ENCODE measurements at regions not wholly inside any gene's neighbourhood (a gene's known extent, or its start where the extent isn't known, plus 50 kb on each side); places are given as distances from the start of the nearest gene placed in this dataset.

- Histone ChIP-seq H3K36me3 (no peaks in the 10 kb centered on the region), H3K27me3 (no peaks in the 10 kb centered on the region), H3K4me3 (no peak overlapping the region), H3K9ac (ENCODE audit: low read depth in 2 of 2, low read length in 2 of 2) (no peak overlapping the region), H3K4me1 (no peaks in the 10 kb centered on the region), H3K9me3 (no peaks in the 10 kb centered on the region), H3K27ac (no peak overlapping the region)
- TF ChIP-seq, protein P1, sequence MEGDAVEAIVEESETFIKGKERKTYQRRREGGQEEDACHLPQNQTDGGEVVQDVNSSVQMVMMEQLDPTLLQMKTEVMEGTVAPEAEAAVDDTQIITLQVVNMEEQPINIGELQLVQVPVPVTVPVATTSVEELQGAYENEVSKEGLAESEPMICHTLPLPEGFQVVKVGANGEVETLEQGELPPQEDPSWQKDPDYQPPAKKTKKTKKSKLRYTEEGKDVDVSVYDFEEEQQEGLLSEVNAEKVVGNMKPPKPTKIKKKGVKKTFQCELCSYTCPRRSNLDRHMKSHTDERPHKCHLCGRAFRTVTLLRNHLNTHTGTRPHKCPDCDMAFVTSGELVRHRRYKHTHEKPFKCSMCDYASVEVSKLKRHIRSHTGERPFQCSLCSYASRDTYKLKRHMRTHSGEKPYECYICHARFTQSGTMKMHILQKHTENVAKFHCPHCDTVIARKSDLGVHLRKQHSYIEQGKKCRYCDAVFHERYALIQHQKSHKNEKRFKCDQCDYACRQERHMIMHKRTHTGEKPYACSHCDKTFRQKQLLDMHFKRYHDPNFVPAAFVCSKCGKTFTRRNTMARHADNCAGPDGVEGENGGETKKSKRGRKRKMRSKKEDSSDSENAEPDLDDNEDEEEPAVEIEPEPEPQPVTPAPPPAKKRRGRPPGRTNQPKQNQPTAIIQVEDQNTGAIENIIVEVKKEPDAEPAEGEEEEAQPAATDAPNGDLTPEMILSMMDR (IDR thresholded peaks at IDR 0.05), result no peak
- DNase-seq, result no peak
- intact Hi-C loops (cut with DNase I), result no loop called here
Measured at GRCh38 chr5:173450188-173450587, 122.0 kb upstream of the STC2 start.

- no peaks in the 10 kb centered on the region for H3K9me3 ChIP-seq
- H3K4me1 ChIP-seq, result no peaks in the 10 kb centered on the region
- no peak overlapping the region for H3K27ac ChIP-seq
- intact Hi-C loops (cut with DNase I), result no loop called here
- H3K36me3 ChIP-seq, result no peaks in the 10 kb centered on the region
- no peak overlapping the region for H3K4me3 ChIP-seq
- no peak for DNase-seq
- no peaks in the 10 kb centered on the region for H3K27me3 ChIP-seq
- TF ChIP-seq, protein P1 (IDR thresholded peaks at IDR 0.05), result no peak
- no peak overlapping the region for H3K9ac ChIP-seq (ENCODE audit: low read depth in 2 of 2, low read length in 2 of 2)
Measured at GRCh38 chr5:173448856-173449255, 120.6 kb upstream of the STC2 start.

DNA sequence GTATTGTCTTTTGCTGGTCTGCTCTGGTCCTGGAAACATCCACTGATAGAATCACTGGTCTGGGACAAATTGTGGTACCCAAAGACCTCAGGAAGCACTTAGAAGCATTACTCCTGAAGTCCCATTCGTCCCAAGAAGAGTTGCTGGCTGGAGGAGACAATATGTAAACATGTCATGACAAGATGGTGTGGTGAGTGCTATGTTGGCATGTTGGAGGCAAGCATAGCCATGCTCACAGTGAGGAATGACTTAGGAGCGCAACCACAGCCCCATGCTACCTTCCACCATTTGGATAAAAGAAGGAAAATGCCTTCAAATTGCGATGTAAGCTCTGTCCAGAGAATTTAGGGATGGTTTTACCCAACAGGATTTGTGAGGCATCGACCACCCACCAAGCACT, 115.8 kb upstream of the STC2 start:
- Histone ChIP-seq H3K27ac (no peak overlapping the region), H3K4me1 (no peaks in the 10 kb centered on the region), H3K27me3 (no peaks in the 10 kb centered on the region), H3K9ac (ENCODE audit: low read depth in 2 of 2, low read length in 2 of 2) (no peak overlapping the region), H3K9me3 (no peaks in the 10 kb centered on the region), H3K36me3 (no peaks in the 10 kb centered on the region), H3K4me3 (no peak overlapping the region)
- intact Hi-C loops (cut with DNase I), result no loop called here
- TF ChIP-seq, protein P1 (IDR thresholded peaks at IDR 0.05), result no peak
- no peak for DNase-seq

DNA sequence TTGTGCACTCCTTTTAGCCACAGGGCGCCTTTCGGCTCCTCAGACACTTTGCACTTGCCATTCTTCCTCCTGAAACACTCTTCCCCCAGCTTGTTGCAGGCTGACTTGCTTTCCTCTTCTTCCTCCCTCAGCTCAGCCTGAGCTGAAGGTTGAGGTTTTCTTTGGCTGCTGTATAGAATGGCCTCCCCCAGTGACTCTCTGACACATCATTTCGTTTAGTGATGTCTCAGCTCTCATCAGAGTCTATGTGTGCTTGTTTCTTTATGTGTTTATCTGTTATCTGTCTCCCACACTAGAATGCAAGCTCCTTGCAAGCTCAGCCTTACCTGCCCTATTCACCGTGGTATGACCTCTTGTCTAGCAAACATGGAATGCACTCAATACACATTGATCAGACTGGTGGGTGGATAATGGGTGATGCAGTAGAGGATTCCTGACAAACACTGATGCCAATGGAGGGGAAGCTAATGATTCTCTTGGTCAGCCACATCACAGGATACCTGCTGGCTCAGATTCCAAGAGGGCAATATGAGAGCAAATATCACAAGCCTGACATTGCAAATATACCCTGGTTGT, 112.9 kb upstream of the STC2 start:
- Histone ChIP-seq H3K36me3 (no peaks in the 10 kb centered on the region), H3K9me3 (no peaks in the 10 kb centered on the region), H3K27me3 (no peaks in the 10 kb centered on the region), H3K4me1 (no peaks in the 10 kb centered on the region), H3K27ac (no peak overlapping the region), H3K9ac (ENCODE audit: low read depth in 2 of 2, low read length in 2 of 2) (no peak overlapping the region), H3K4me3 (no peak overlapping the region)
- no peak for DNase-seq
- intact Hi-C loops (cut with DNase I), result no loop called here
- TF ChIP-seq, protein P1 (IDR thresholded peaks at IDR 0.05), result no peak

DNA sequence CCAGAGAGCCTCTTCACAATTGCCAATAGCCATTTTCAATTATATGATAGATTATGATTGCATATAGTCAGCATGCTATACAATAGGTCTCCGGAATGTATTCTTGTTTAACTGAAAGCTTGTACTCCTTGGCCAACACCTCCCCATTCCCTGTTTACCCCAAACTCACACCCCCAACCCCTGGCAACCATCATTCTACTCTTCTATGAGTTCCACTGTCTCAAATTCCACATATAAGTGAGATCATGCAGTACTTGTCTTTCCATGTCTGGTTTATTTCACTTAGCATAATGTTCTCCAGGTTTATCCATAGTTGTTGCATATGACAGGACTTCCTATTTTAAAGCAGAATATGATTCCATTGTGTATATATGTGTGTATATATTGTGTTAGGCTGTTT, 110.7 kb upstream of the STC2 start:
- H3K9ac ChIP-seq (ENCODE audit: low read depth in 2 of 2, low read length in 2 of 2), result no peak overlapping the region
- no peaks in the 10 kb centered on the region for H3K27me3 ChIP-seq
- no peaks in the 10 kb centered on the region for H3K4me1 ChIP-seq
- no peak overlapping the region for H3K27ac ChIP-seq
- H3K36me3 ChIP-seq, result no peaks in the 10 kb centered on the region
- no peaks in the 10 kb centered on the region for H3K9me3 ChIP-seq
- intact Hi-C loops (cut with DNase I), result no loop called here
- DNase-seq, result no peak
- H3K4me3 ChIP-seq, result no peak overlapping the region
- TF ChIP-seq, protein P1 (IDR thresholded peaks at IDR 0.05), result no peak

Measured in colonic mucosa (tissue), 4 donors.